Activated effector memory CD4-positive, alpha-beta T cell treated with Interleukin-2 at 50 U/mL for 16 hours (primary cell): ENCODE measurements at regions not wholly inside any gene's neighbourhood (a gene's known extent, or its start where the extent isn't known, plus 50 kb on each side); places are given as distances from the start of the nearest gene placed in this dataset.
A peak's percentile ranks its signal among the peaks of the same experiment; 100 is the strongest.
"Not testable (repeated sequence)": the region's sequence is repeated elsewhere in the genome, so short reads cannot be mapped to it uniquely, and the experiment has no call there.

Experiments used
- DNase-seq: peaks from one replicate; pipeline ENCODE4 v3.0.0-alpha.2; 2020

DNA sequence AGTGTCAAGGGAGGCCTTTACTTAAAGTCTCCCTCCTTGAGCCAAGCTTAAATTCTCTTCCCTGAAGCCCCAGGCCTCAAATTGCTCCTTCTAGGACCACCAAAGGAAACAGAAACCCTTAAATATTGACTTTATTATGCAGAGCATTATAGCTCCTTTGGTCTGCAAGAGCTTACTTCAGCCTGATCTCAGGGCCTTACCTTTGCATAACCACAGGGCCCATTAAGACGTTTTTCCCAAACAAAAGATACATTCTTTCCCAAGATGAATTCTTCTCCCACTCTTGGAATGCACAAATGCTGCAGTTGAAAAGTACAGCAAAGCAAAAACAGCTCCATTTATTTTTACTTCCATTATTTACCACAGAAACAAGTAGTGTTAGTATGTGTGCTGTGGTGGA is 130.8 kb downstream of the B3GNT2 start:
- no peak for DNase-seq

GRCh38 chr2:62325398-62325797 is 129.5 kb downstream of the B3GNT2 start:
- DNase-seq = no peak

DNA sequence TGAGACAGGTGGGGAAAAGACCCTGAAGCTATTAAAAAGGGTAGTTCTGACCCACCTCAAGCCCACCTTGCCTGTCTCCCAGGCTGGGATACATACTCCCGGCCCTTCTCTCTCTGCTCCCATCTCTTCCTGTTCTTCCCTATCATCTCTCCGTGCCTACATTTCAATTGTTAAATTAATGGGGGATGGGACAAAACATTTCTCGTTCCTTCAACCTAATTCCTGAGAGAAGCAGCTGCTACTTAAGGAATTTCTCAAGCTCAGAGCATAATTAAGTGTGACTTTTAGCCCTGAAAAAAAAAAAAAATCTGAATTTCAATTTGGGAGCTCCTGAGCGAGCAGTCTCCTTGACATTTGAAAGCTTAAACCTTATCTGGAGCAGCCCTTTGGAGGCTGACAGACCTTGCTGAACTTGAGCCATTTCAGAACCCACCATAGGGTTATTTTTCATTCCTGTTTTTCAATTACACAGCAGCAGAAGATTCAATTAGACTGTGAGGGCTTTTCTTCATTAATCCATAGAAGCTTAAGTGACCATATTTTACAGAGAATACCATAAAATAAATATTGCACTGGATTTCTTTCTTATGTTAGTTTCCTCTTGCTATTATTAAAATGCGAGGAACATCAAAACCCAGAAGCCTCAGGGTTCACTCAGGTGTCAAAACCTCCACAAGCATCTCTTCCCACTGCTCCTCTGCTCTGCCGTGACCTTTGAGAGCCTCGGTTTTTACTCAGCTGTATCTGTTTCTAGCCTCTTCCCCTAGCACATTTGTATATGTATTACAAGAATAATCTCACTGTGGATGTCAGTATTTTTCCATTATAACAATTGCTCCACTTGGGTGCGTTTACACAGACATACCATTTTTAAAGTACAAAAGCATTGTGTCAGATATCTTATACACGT is 125.7 kb downstream of the B3GNT2 start:
- DNase-seq = no peak

GRCh38 chr2:62320657-62321357 is 124.9 kb downstream of the B3GNT2 start:
- DNase-seq = no peak

- DNase-seq = not testable (repeated sequence)
Measured at GRCh38 chr2:62320137-62320536, 124.2 kb downstream of the B3GNT2 start.

DNA sequence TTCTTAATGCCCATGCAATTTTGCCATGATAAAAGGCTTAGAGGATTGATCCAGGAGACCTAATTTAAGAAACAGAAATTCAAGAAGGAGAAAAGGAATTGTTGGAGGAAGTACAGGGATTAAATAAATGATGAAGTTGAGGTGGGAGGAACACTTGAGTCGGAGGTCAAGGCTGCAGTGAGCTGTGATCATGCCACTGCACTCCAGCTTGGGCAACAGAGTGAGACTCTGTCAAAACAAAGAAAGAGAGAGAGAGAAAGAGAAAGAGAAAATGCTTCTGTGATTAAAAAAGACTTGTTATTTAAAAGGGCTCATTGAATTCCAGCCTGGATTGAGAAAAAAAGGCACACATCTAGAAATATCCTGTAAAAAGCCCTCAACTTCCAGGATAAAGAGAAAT is 123.2 kb downstream of the B3GNT2 start:
- no peak for DNase-seq

GRCh38 chr2:62315476-62315875 is 119.6 kb downstream of the B3GNT2 start:
- no peak for DNase-seq

GRCh38 chr2:62314291-62314690 is 118.4 kb downstream of the B3GNT2 start:
- no peak for DNase-seq

GRCh38 chr2:62313449-62314227 is 117.7 kb downstream of the B3GNT2 start:
- DNase-seq = no peak

- DNase-seq = no peak
Measured at GRCh38 chr2:62309465-62310091, 113.7 kb downstream of the B3GNT2 start.

GRCh38 chr2:62309081-62309464 is 113.2 kb downstream of the B3GNT2 start:
- DNase-seq = no peak

- no peak for DNase-seq
Measured at GRCh38 chr2:62307469-62308389, 111.8 kb downstream of the B3GNT2 start.

DNA sequence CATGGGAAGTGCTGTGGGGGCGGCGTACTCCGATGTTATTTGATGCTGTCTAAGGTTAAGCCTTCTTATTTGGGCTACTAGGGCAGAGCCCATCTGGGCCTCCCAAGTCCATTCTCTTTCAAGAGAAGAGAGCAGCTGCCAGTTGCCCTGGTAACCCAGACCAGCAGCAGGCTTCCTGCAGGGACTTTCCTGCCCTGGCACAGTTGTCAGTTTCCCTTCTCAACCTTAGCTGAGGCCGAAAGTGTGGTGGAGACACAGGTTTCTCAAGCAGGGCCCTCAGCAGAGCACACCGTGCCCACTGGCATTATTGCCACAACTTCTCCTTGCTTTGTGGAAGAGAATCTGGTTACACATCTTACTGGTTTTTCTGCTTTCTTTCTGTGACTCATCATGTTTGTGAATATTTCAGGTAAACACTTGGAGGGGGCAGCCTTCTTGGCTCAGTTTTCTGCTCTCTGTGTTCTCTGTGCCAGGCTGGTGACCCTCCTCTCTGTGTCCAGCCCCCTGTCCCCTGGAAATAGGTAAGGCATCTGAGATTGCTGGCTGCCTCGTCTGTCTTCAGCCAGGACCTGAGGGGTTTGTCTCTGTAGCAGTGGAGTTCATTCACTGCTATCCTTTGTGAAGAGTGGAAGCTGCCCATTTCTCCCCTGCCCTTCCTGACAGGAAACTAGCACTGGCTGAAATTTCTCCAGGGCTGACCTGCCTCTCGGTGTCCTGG is 111.0 kb downstream of the B3GNT2 start:
- DNase-seq = peak; percentile 12

GRCh38 chr2:62305421-62306176 is 109.7 kb downstream of the B3GNT2 start:
- no peak for DNase-seq

DNA sequence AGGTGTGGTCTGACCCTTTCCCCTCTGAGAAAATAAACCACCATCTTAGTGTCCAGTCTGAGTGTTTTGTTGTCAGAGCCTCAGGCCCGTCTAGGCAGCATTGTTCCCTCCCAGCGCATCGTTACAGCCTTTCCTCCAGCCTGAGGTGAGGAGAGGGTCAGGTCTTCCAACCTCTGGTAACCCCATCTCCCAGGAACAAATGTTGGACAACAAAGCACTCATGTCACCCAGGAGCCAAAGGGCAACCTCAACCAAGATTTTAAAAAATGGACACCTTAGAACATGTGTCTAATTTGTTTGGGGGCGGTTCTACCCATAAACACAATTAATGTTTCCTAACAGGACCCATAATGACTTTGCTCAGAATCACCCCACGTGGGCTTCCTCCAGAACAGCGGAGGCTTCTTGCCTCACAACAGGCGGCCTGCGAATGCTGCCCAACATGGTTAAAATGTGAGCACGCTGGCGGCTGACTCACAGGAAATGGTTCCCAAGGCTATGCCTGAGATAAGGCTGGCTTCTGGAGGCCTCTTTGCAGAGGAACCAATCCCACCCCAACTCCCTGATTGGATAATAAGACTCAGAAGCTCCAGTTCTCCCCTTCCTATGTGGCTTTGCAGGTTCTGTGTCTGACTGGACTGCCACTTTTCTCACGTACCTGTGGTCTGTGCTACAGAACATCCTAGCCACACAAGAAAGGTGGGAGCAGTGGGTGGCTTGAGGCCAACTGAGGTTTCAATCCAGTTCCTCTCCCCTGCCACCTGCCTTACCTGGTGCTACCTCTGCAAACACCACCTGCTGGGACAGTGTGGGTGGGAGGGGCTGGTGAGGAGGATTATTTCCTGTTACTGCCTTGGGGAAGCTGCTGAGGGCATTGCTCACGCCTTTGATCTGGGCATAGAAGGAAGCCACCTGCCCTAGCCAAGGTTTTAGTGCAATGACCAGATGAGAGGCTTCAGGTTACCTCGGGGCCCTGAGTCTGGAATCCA is 108.8 kb downstream of the B3GNT2 start:
- DNase-seq = peak; percentile 20

GRCh38 chr2:62303788-62304187 is 107.9 kb downstream of the B3GNT2 start:
- DNase-seq = no peak

DNA sequence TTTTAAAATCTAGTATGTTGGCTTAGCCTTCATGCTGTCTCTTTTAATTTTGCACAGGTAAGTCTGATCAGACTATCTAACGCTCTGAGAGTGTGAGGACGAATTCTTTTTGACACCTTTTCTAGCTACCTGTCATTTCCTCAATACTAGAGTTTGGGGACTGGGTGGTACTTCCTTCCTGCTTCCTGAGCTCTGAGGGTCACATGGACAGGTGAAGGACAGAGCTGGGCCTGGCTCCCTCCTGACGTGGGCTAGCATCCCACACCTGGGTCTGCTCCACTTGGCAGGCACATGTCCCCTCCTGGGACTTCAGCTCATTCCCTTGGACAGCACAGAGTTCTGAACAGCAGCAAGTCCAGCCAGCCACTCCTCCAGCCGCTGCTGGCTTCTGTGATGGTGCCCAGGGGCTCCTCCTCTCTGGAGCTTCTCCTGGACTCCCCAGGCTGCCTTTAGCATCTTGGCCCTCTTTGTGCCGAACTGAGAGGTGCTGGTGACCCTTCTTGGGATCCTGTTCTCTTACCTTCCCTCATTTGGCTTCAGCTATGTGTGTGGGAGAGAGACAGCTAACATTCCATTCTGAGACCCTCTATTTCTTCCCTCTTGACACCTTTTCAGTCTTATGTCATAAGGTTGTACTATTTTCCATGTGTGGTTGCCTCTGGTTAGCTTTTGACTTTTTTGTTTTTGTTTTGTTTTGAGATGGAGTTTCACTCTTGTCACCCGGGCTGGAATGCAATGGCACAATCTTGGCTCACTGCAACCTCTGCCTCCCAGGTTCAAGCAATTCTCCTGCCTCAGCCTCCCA is 106.9 kb downstream of the B3GNT2 start:
- DNase-seq = no peak

DNA sequence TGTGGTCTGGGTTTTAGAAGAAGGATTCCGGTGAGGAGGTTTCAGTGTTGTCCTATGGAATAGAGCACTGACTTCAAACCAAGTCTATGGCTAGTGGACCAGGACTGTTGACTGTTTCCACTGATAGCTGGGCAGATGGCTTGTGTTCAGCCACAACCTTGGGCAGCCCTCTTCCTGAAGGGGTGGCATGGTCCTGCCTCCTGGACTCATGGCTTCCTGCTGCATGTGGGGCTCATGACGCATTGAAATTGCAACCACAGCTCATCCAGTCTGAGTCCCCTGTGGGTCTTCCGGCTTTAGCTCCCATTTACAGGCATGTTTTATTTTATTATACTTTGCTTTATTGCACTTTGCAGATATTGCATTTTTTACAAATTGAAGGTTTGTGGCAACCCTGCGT is 105.0 kb downstream of the B3GNT2 start:
- DNase-seq = no peak
